ENCODE measurements at regions not wholly inside any gene's neighbourhood (a gene's known extent, or its start where the extent isn't known, plus 50 kb on each side); places are given as distances from the start of the nearest gene placed in this dataset.

- FAIRE-seq (no peak), DNase-seq (ENCODE audit: low read depth in 1 of 2, low spot score in 1 of 2) (no peak), ATAC-seq (no peak)
- no peak overlapping the region for H3K27ac ChIP-seq
- no peak overlapping the region for H3K4me2 ChIP-seq
- 16% methylated on average over 5 of the region's 5 CpGs for WGBS (ENCODE audit: missing lambda C conversion rate)
- no peak overlapping the region for H3K4me3 ChIP-seq
- TF ChIP-seq ZNF302 (CRISPR knock-in tag; IDR thresholded peaks at IDR 0.05) (no peak), MAFK (IDR thresholded peaks at IDR 0.05; ENCODE audit: partially characterized antibody) (no peak), SREBF2 (IDR thresholded peaks at IDR 0.05) (no peak), HOXB5 (CRISPR knock-in tag; IDR thresholded peaks at IDR 0.05) (no peak)
- POLR2A ChIA-PET, result no interaction called here
- H3K9me3 ChIP-seq, result peaks cover 36% of the 10 kb centered on the region
- CTCF ChIA-PET, result interaction anchor here (1.0 kb wide), 1 partner anchor 13 kb away, joined by 3 read pairs; no protein-coding TSS in a partner anchor
- H3K4me1 ChIP-seq, result no peaks in the 10 kb centered on the region
Measured at GRCh38 chr19:28341810-28342350, 871.1 kb downstream of the UQCRFS1 start.

GRCh38 chr19:28334419-28334818, 878.5 kb downstream of the UQCRFS1 start:
- Histone ChIP-seq H3K9me3 (peaks cover 41% of the 10 kb centered on the region), H3K27ac (no peak overlapping the region), H3K4me3 (no peak overlapping the region), H3K4me2 (no peak overlapping the region), H3K4me1 (no peaks in the 10 kb centered on the region)
- no peak for DNase-seq (ENCODE audit: low read depth in 1 of 2, low spot score in 1 of 2)
- no peak for ATAC-seq
- 2% methylated on average over 4 of the region's 4 CpGs for WGBS (ENCODE audit: missing lambda C conversion rate)
- FAIRE-seq, result no peak
- TF ChIP-seq FOSB (CRISPR knock-in tag; IDR thresholded peaks at IDR 0.05) (no peak), MAZ (IDR thresholded peaks at IDR 0.05; ENCODE audit: borderline replicate concordance, low read depth, low read length) (no peak), NFE2L2 (conservative IDR thresholded peaks at IDR 0.05; ENCODE audit: low read length) (no peak)
- POLR2A ChIA-PET, result no interaction called here
- CTCF ChIA-PET, result interaction anchor here (1.0 to 4.3 kb wide), 3 partner anchors 9 to 375 kb away, joined by 4 to 20 read pairs (median 5); no protein-coding TSS in a partner anchor

GRCh38 chr19:28333909-28334308, 879.0 kb downstream of the UQCRFS1 start:
- Histone ChIP-seq H3K4me2 (no peak overlapping the region), H3K27ac (no peak overlapping the region), H3K4me1 (no peaks in the 10 kb centered on the region), H3K9me3 (peaks cover 38% of the 10 kb centered on the region), H3K4me3 (no peak overlapping the region)
- TF ChIP-seq ATOH8 (CRISPR knock-in tag; IDR thresholded peaks at IDR 0.05; ENCODE audit: low read depth), result no peak
- TF ChIP-seq EHF (CRISPR knock-in tag; IDR thresholded peaks at IDR 0.05), result no peak
- TF ChIP-seq HOXB5 (CRISPR knock-in tag; IDR thresholded peaks at IDR 0.05), result no peak
- no peak for TF ChIP-seq JUN (IDR thresholded peaks at IDR 0.05)
- no peak for TF ChIP-seq ZSCAN20 (CRISPR knock-in tag; IDR thresholded peaks at IDR 0.05)
- TF ChIP-seq PBX3 (IDR thresholded peaks at IDR 0.05), result no peak
- TF ChIP-seq FOXS1 (CRISPR knock-in tag; IDR thresholded peaks at IDR 0.05), result no peak
- TF ChIP-seq TP53 (CRISPR knock-in tag; IDR thresholded peaks at IDR 0.05), result no peak
- no peak for TF ChIP-seq JUNB (IDR thresholded peaks at IDR 0.05)
- TF ChIP-seq FOSB (CRISPR knock-in tag; IDR thresholded peaks at IDR 0.05), result no peak
- no peak for TF ChIP-seq REST (IDR thresholded peaks at IDR 0.05)
- TF ChIP-seq HOXA7 (CRISPR knock-in tag; IDR thresholded peaks at IDR 0.05), result no peak
- no peak for TF ChIP-seq POLR2AphosphoS2 (conservative IDR thresholded peaks at IDR 0.05; ENCODE audit: low read length)
- TF ChIP-seq PHF8 (IDR thresholded peaks at IDR 0.05; ENCODE audit: borderline replicate concordance, low read depth), result no peak
- no peak for TF ChIP-seq KDM5A (IDR thresholded peaks at IDR 0.05)
- no peak for TF ChIP-seq NPAS2 (CRISPR knock-in tag; IDR thresholded peaks at IDR 0.05; ENCODE audit: borderline replicate concordance)
- DNase-seq (ENCODE audit: low read depth in 1 of 2, low spot score in 1 of 2) (no peak), ATAC-seq (no peak), FAIRE-seq (no peak)
- ChIA-PET CTCF (interaction anchor here (1.0 to 4.3 kb wide), 2 partner anchors 8 to 376 kb away, joined by 5 to 20 read pairs; no protein-coding TSS in a partner anchor), POLR2A (no interaction called here)
- 1% methylated on average over 5 of the region's 5 CpGs for WGBS (ENCODE audit: missing lambda C conversion rate)

Measured in A549 (cell line).